NCI-H146 treated with DMSO at 0.1 percent for 48 hours (cell line): ENCODE measurements at regions not wholly inside any gene's neighbourhood (a gene's known extent, or its start where the extent isn't known, plus 50 kb on each side); places are given as distances from the start of the nearest gene placed in this dataset.

Experiments
- DNase-seq: peaks from one replicate; lab custom pipeline; 2025; ENCODE audit not compliant: unreplicated experiment; lab: John Stamatoyannopoulos, UW

DNA sequence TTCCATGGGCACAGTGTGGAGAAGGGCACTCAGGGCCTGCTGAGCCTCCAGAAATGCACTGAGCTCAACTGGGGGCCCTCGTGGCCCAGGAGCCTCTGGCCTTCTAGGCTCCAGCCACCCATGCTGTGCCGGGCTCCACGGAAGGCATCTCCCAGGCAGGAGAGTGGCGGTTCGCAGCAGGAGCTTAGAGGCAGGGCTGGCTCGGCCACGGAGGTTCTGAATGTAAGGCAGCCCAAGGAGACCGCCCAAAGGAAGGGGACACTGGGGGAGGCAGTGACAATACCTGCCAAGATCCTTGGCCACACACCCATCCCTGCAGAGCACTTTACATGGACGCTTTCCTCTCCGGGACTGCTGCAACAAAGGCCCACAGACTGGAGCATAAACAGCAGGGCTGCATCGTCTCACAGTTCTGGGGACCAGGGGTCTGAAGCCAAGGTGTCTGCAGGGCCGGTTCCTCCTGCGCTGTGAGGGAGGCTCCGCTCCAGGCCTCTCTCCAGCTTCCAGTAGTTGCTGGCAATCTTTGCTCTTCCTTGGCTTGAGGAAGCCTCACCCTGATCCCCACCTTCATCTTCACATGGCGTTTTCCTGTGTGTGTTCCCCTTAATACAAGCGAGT is 128.2 kb upstream of the CDH4 start:
- DNase-seq, result no peak

DNA sequence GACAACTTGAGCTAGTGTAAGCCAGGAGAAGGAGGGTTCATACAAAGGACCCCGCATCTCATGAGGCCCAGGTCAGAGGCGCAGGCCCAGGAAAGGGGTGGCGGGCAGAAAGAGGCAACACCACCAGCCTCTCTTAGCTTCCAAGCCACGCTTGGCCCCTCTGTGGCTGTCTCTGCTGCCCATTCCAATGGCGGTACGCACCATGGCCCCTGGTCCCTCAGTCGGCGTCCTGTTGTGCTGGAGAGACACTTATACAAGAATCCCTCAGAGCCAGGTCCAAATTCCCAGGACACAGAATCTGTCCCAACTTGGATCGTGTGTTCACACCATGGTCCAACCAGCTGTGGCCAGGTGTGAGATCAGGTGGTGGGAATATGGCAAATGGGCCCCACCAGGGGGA is 127.0 kb upstream of the CDH4 start:
- no peak for DNase-seq

GRCh38 chr20:61125546-61126180 is 126.4 kb upstream of the CDH4 start:
- DNase-seq, result no peak

DNA sequence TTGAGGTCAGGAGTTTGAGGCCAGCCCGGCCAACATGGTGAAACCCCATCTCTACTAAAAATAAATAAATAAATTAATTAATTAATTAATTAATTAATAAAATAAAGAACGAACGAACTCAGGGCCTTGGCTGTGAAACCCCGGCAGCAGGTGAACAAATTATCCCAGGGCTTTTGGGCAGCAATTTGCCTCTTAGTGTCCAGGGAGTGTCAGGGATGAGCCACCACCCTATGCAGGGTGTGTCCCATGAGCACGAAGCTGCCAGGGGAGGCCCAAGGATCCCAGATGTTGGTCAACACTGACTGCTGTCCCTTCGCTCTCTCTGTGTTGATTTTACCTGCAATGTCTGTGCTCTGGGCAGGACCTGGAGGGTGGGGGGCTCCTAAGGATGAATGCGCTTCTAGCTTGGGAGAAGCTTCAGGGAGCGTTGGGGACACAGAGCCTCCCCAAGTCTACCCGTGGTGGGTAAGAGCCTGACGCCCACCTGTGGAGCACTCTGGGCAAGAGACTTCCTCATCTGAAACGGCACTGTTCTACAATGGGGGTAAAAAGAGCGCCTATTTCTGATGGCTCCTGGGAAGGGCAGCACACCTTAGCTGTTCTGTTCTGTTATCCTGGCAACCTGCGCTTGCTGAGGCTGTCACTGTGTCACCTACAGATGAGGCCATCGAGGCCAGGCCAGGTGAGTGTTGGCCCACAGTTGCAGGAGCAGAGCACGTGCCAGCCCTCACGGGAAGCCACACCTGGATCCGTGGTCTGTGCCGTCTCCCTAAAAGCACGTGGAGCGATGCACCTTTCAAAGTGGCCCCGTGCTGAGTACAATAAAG is 125.5 kb upstream of the CDH4 start:
- DNase-seq, result no peak

- DNase-seq, result no peak
These were observed 124.6 kb upstream of the CDH4 start for GRCh38 chr20:61127311-61128039.

DNA sequence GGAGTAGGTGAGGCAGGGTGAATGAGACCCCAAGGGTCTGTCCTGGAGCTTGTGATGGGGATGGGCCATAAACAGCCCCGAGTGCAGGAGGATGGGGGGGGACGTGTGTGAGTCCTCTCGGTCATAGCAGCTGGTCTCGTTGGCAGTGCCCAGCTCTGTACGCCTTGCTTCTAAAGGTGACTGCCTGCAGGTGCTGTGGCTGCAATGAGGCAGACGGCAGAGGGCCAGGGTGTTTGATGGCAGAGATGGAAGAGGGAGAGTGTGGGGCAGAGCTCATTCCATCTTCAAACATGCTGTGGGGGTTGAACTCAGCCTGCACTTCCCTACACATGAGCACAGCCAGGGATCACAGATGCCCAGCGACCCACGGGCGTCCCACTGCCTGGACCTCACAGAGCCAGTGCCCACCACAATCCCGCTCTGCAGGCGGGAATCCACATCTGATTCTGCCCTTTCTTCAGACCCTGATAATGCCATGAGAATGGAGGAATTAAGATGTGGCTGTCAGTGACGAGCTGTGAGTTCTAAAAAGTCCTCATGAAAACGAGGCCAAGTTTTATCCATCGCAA is 123.3 kb upstream of the CDH4 start:
- DNase-seq, result no peak

DNA sequence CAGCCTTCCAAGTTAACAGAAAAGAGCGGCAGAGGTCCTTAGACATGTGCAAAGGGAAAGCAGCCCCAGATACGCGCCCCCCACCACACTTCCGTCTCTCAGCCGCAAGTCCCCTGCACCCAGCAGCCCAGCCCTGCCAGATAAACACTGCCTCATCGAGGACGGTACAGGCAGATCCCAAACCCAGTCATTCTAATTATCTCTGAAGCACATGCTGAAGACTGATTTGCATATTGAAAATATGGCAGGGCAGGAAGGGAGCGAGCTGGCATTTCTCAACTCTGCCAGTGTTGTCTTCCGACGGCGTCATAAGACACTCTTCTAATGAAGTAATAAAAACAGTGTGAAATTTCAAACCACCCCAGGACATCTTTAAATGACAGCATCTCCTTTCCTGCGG is 122.8 kb upstream of the CDH4 start:
- DNase-seq, result no peak

DNA sequence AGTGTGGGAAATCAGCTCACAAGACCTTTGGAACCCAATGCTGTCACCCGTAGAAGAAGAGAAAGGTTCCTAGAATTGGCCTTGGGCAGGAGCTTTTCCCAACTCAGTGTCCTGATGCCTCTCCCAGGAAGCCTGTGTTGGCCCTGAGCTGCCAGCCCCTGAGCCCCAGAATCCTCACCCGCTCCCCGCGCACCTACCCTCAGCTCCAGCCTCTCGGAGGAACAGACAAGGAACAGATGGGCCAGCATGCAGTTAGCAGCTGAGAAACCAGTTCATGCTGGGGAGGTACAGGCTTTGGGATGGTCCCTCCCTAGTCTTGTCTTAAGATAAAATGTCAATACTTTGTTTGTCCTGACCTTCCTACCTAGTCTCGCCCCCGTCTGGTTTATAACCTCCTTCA is 121.9 kb upstream of the CDH4 start:
- no peak for DNase-seq

GRCh38 chr20:61131944-61132343 is 120.1 kb upstream of the CDH4 start:
- no peak for DNase-seq

- no peak for DNase-seq
These were observed 118.5 kb upstream of the CDH4 start for GRCh38 chr20:61133611-61134010.

GRCh38 chr20:61134296-61135030 is 117.6 kb upstream of the CDH4 start:
- no peak for DNase-seq

- no peak for DNase-seq
These were observed 116.8 kb upstream of the CDH4 start for GRCh38 chr20:61135266-61135665.

DNA sequence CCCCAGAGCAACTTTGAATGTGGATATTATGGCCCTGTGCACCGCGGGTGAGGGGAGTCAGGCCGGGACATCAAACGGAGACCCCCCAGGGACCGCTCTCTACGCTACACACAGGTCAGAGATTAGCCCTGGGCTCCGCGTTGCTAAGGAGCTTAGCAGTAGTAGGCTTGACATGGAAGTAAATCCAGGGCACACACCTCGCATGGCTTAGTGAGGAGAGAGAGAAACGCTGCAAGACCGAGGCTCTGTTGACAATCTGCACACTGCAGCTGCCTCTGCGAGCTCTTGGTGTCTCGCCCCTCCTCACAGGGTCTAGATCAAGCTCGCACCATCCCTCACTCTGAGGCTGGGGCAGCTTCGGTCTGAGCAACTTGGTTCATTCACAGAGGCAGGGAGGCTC is 116.1 kb upstream of the CDH4 start:
- DNase-seq, result no peak

- DNase-seq, result no peak
These were observed 113.5 kb upstream of the CDH4 start for GRCh38 chr20:61138566-61138965.

- DNase-seq, result no peak
These were observed 113.0 kb upstream of the CDH4 start for GRCh38 chr20:61139031-61139430.

- DNase-seq, result no peak
These were observed 111.5 kb upstream of the CDH4 start for GRCh38 chr20:61140576-61140975.

- DNase-seq, result no peak
These were observed 106.0 kb upstream of the CDH4 start for GRCh38 chr20:61146023-61146422.

GRCh38 chr20:61149636-61150035 is 102.4 kb upstream of the CDH4 start:
- no peak for DNase-seq

- DNase-seq, result no peak
These were observed 94.8 kb upstream of the CDH4 start for GRCh38 chr20:61157301-61157700.

DNA sequence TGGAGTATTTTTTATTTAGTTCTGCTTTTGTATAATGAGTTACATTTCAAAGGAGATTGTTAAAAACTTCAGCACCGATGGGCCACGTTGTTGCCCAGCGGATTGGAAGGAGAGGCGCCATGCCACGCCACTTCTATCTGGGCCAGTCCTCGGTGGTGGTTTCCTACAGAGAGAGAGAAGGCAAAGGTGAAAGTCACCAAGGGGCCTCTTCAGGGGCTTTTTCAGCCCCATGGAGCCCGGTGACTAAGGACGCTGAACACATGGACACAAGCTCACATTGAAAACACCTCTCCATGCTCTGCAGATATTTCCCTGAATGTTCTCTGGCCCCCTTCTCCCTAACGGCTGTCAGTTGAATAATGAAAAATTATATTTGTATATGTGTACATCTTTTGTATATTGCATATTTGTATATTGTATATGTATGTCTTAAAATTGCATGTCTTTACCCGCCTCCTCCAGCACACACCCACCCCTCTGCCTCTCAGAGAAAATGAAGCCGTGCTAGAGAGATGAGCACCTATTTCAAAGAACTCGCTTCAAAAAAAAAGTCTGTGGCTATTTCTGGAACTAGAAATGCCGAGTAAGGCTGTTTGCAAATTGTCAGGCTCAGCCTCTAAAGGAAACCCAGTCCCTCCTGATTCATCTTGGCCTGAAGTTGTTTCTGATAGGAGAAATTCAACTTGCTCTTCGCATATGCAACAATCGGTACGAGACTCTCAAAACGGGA is 91.9 kb upstream of the CDH4 start:
- DNase-seq, result no peak
